Daoy (cell line): ENCODE measurements at regions not wholly inside any gene's neighbourhood (a gene's known extent, or its start where the extent isn't known, plus 50 kb on each side); places are given as distances from the start of the nearest gene placed in this dataset.
"Not testable (repeated sequence)": the region's sequence is repeated elsewhere in the genome, so short reads cannot be mapped to it uniquely, and the experiment has no call there.

Source experiments
- DNase-seq: peaks from one replicate; pipeline ENCODE4 v3.0.0-alpha.2; 2015; ENCODE audit warnings: low read depth

DNA sequence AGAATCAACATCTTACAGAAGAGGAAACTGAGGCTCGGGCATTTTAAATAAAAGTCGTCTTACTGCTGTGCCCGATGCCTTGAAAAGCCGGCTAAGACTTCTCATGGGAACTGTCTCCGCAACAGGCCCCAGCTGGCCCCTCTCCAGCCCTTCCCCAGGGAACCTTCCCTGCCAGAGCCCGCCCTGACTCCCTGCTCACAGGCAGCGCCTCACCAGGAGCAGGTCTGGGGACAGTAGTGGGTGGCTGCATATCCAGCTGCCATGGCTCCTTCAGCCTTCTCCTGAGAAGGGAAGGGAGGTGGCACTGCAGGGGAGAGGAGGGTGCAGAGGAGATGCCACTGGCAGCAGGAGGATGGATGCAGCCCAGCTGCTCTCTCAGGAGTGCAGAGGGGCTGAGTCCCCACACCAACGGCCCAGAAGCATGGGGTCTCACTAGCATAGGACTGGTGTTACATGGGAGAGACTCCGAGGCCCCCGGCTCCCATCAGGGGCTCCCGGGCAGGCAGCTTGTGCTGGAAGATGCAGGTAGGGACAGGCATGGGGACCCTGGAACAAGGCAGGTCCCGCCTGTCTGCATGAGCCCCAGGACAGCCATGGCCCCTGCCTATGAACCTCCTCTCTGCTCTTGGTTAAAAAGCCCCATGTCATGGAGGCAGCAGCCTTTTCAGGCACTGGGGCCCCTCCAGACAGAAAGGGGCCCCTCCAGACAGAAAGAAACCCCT is 216.4 kb upstream of the SGCG start:
- DNase-seq: no peak

DNA sequence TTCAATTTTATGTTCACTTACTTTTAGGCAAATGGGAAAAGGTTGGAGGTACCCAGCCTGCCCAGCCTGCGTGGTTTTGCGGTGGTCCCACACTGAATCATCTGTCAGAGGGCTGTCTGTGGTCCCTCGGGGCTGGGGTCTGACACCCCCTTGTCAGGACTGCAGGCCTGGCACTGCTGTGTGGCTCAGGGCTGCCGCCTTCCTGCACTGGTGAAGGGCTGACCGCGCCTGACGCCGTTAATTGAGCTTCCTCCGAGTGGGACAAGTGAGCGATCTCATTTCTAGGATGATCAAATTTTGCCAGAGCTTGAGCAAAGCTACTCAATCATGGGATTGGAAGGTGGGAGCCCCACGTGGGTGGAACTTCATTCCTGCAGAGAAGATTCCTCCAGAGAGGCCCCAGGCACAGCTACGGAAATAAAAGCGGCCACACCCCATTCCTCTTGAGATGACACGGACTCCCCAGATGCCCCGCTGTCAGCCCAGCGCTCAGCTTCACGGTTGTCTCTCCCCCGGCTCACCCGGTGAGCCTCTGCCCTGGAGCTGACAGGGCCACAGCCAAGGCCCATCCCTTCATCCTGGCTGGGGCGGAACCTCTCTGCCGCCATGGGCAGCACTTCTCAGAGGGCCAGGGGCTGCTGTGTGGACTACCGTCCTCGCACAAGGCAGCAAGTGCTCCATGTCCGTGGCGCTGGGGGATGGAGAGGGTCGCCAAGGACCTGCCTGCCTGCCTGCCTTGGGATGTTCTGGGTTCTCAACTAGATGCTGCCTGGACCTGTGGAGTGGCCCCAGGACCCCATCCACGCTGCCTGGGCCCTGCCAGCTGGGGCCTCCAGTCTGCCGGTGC is 215.5 kb upstream of the SGCG start:
- peak; percentile 13 for DNase-seq

GRCh38 chr13:22965858-22966239 is 214.9 kb upstream of the SGCG start:
- DNase-seq: not testable (repeated sequence)

DNA sequence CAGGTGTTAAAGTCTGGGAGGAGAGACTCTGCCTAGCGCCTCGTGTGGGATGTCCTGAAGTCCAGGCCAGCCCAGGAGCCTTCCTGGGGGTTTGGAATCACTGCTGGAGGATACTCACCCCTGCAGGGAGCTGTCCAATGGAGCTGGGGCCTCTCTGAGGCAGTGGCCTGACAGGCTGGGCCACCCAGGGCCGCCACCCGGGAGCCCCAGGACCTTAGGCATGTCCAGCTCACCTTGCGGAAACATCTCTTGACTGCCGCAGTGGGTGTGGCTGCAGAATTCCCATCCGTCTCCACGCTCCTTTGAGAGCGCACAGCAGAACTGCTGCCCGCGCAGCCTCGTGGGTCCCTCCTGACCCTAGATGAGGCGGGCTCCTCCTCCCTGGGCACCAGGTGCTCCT is 214.0 kb upstream of the SGCG start:
- not testable (repeated sequence) for DNase-seq

DNA sequence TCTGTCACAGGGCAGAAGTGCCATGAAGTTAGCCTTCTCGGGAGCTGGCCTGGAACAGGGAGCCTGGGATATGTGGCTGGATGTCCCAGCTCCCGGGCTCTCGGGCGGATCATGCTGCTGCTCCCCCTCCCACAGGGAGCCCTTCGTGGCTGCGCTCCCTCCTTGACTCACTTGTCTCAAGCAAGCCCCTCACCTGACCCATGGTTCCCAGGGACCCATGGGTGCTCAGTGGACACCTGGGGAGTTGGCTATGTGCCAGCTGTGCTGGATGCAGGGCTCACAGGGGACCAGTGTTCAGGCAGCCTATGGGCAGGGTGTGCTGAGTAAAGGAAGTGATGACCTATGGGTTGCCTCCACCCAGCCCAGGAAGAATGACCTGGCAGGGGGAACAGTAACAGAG is 213.1 kb upstream of the SGCG start:
- no peak for DNase-seq

- no peak for DNase-seq
These were observed 200.8 kb upstream of the SGCG start for GRCh38 chr13:22979952-22980351.

GRCh38 chr13:22980936-22981335 is 199.8 kb upstream of the SGCG start:
- DNase-seq: no peak

- no peak for DNase-seq
These were observed 187.6 kb upstream of the SGCG start for GRCh38 chr13:22993148-22993547.

- DNase-seq: no peak
These were observed 177.3 kb upstream of the SGCG start for GRCh38 chr13:23003446-23003845.

GRCh38 chr13:23007426-23007825 is 173.4 kb upstream of the SGCG start:
- DNase-seq: no peak

- DNase-seq: no peak
These were observed 162.6 kb upstream of the SGCG start for GRCh38 chr13:23018143-23018542.

DNA sequence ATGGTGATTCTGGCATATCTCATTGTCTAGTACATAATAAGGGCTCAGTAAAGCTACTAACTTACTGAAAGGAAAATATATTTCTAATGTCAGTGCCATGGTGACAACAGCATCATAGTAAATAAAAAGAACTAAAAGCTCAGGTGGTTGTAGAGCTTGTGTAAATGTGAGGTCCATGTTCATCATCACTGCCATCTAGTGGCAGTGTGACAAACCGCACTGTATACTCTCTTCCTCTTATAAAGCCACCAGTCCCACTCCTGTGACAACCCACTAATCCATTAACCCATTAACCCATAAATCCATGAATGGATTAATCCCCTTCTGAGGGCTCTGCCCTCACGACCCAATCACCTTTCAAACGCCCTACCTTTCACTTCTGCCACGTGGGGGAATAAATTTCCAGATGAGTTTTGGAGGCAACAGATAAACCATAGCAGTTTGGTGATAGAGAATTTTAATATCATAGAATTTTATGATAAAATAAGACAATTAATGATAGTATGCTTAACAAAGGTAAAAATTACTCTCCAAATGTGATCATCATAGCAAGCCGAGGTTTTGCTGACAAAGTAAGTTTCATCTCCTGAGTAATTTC is 160.4 kb upstream of the SGCG start:
- peak; percentile 53 for DNase-seq

- DNase-seq: no peak
These were observed 158.9 kb upstream of the SGCG start for GRCh38 chr13:23021906-23022305.

- no peak for DNase-seq
These were observed 158.1 kb upstream of the SGCG start for GRCh38 chr13:23022704-23023103.

DNA sequence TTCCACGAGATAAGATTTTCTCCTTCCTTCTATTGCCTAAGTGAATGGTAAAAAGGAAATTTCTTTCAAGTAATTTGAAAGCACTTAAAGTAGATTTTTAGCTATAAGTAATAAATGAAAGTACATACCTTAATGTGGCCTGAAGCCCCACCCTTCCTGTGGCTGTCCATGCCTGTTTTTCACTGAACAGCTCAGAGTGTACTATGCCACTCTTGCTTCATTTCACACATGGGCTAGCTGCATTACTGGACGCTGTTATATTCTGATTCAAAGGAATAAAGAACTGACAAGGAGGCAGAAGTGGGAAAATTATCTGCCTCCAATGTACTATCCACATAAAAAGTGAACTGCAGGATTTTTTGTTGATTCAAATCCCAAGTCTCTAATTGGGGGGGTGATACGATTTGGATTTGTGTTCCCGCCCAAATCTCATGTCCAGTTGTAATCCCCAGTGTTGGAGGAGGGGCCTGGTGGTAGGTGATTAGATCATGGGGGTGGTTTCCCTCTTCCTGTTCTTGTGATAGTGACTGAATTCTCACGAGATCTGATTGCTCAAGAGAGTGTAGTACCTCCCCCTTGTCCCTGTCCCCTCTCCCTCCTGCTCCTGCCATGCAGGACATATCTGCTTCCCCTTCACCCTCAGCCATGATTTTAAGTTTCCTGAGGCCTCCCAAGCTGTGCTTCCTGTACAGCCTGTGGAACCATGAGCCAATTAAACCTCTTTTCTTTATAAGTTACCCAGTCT is 154.7 kb upstream of the SGCG start:
- no peak for DNase-seq

GRCh38 chr13:23039266-23039935 is 141.4 kb upstream of the SGCG start:
- DNase-seq: no peak

DNA sequence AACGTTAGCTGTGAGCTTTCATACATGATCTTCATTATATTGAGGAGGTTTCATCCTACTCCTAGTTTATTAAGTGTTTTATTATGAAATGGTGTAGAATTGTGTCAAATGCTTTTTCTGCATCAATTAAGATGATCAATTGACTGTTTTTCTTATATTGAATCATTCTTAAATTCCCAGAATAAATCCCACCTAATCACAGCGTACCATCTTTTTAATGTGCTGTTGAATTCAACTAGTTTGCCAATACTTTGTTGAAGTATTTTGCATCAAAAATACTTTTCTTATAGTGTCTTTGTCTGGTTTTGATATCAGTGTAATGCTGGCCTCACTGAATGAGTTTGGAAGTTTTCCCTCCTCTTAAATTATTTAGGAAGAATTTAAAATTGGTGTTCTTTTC is 138.6 kb upstream of the SGCG start:
- no peak for DNase-seq

GRCh38 chr13:23044906-23045305 is 135.9 kb upstream of the SGCG start:
- DNase-seq: no peak

GRCh38 chr13:23050126-23050525 is 130.7 kb upstream of the SGCG start:
- no peak for DNase-seq

- not testable (repeated sequence) for DNase-seq
These were observed 127.1 kb upstream of the SGCG start for GRCh38 chr13:23053711-23054110.

- no peak for DNase-seq
These were observed 121.6 kb upstream of the SGCG start for GRCh38 chr13:23059173-23059572.

- no peak for DNase-seq
These were observed 119.8 kb upstream of the SGCG start for GRCh38 chr13:23060959-23061358.
